GM23248 (cell line): ENCODE measurements at regions not wholly inside any gene's neighbourhood (a gene's known extent, or its start where the extent isn't known, plus 50 kb on each side); places are given as distances from the start of the nearest gene placed in this dataset.

ENCODE experiments used
- DNase-seq: peaks from one replicate; pipeline ENCODE4 v3.0.0-alpha.2; 2015
- H2AFZ ChIP-seq: fragments of 200-600 bp; sonication (generic); 2 replicates; pipeline ENCODE4 v1.6.1; 2016; ENCODE audit warnings: antibody characterized with exemption
- H3F3A ChIP-seq: fragments of 200-600 bp; sonication (generic); 2 replicates; pipeline ENCODE4 v1.6.1; 2016; ENCODE audit warnings: mild to moderate bottlenecking, antibody characterized with exemption, mixed run types; ENCODE audit not compliant: insufficient read depth
- H3K27ac ChIP-seq: fragments of 200-600 bp; sonication (generic); 2 replicates; pipeline ENCODE4 v1.5.1; 2016; ENCODE audit warnings: mild to moderate bottlenecking
- H3K27me3 ChIP-seq: fragments of 200-600 bp; sonication (generic); replicated peaks from 2 replicates; pipeline ENCODE4 v1.6.1; 2016; ENCODE audit warnings: mild to moderate bottlenecking; ENCODE audit not compliant: insufficient read depth
- H3K36me3 ChIP-seq: fragments of 200-600 bp; sonication (generic); 2 replicates; pipeline ENCODE4 v1.6.1; 2016; ENCODE audit warnings: low read depth, mild to moderate bottlenecking
- H3K4me1 ChIP-seq: fragments of 200-600 bp; sonication (generic); 2 replicates; pipeline ENCODE4 v1.6.1; 2016; ENCODE audit warnings: mild to moderate bottlenecking; ENCODE audit not compliant: insufficient read depth
- H3K4me2 ChIP-seq: fragments of 200-600 bp; sonication (generic); one replicate; pipeline ENCODE4 v1.6.1; 2016; ENCODE audit warnings: mild to moderate bottlenecking; ENCODE audit not compliant: unreplicated experiment
- H3K4me3 ChIP-seq: fragments of 200-600 bp; sonication (generic); 2 replicates; pipeline ENCODE4 v1.5.1; 2016; ENCODE audit warnings: mild to moderate bottlenecking
- H3K79me2 ChIP-seq: fragments of 200-600 bp; sonication (generic); 2 replicates; pipeline ENCODE4 v1.6.1; 2016; ENCODE audit warnings: mild to moderate bottlenecking; ENCODE audit not compliant: insufficient read depth
- H3K9ac ChIP-seq: fragments of 200-600 bp; sonication (generic); 2 replicates; pipeline ENCODE4 v1.6.1; 2016; ENCODE audit warnings: mild to moderate bottlenecking
- H3K9me2 ChIP-seq: fragments of 200-600 bp; sonication (generic); 2 replicates; pipeline ENCODE4 v1.6.1; 2016; ENCODE audit warnings: mixed run types, mild to moderate bottlenecking, moderate library complexity; ENCODE audit not compliant: insufficient read depth
- H3K9me3 ChIP-seq: fragments of 200-600 bp; sonication (generic); one replicate; pipeline ENCODE4 v1.6.1; 2017; ENCODE audit warnings: low read depth
- H4K20me1 ChIP-seq: fragments of 200-600 bp; sonication (generic); 2 replicates; pipeline ENCODE4 v1.6.0; 2016; ENCODE audit not compliant: insufficient read depth
- EZH2 ChIP-seq: fragments of 200-600 bp; sonication (generic); IDR thresholded peaks from 2 replicates; pipeline ENCODE4 v1.6.1; 2018; ENCODE audit warnings: antibody characterized with exemption, mild to moderate bottlenecking; ENCODE audit not compliant: insufficient read depth, poor library complexity, severe bottlenecking
- EZH2phosphoT487 ChIP-seq: fragments of 200-600 bp; sonication (generic); IDR thresholded peaks from 2 replicates; pipeline ENCODE4 v1.6.1; 2018; ENCODE audit warnings: antibody characterized with exemption, moderate library complexity, mild to moderate bottlenecking, low read depth; ENCODE audit not compliant: insufficient read depth
- WGBS, 2 experiments: methylation state at CpG; one replicate each; pipeline ENCODE4 v1.1.6; 2015 to 2017; ENCODE audit warnings: low lambda C conversion rate in 2 of 2, low coverage in 1 of 2; ENCODE audit errors: missing lambda C conversion rate in 2 of 2; 5-methylcytosine and 5-hydroxymethylcytosine counted together
- in situ Hi-C: fragments of 300-500 bp; cut with MboI; formaldehyde crosslinking; loops from 2 replicates; pipeline ENCODE4 v1.15.0; 2020

DNA sequence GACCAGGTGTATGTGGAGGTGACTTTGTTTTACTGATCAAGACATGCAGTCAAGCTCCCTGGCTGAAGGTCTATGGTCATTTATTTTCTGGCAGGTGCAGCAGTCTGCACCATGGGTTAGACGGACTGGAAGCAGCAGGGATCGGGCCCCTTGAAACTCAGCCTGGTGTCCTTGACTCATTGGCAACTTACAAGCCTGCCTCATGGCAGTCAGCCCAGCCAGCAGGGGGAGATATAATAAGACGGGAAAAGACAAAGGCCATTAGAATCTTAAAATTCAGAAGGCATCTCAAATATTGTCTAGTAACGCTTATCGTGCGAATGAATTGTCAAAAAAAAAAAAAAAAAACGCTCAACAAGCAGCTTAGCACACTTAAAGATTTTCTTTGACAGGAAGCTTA is 308.2 kb downstream of the EN1 start:
- Histone ChIP-seq H3K36me3 (no peaks in the 10 kb centered on the region), H3F3A (no peaks in the 10 kb centered on the region), H2AFZ (no peak overlapping the region), H3K4me2 (no peak overlapping the region), H3K4me3 (no peak overlapping the region), H4K20me1 (no peaks in the 10 kb centered on the region), H3K4me1 (no peaks in the 10 kb centered on the region), H3K9me3 (no peaks in the 10 kb centered on the region), H3K27me3 (no peaks in the 10 kb centered on the region), H3K9me2 (no peaks in the 10 kb centered on the region), H3K79me2 (no peaks in the 10 kb centered on the region), H3K27ac (no peak overlapping the region), H3K9ac (no peak overlapping the region)
- WGBS, 2 experiments, result 24 to 30% methylated on average over 7 of the region's 7 CpGs
- peak; percentile 75 for DNase-seq
- in situ Hi-C loops, result no loop called here
- TF ChIP-seq EZH2, result no peak
- no peak for TF ChIP-seq EZH2phosphoT487

DNA sequence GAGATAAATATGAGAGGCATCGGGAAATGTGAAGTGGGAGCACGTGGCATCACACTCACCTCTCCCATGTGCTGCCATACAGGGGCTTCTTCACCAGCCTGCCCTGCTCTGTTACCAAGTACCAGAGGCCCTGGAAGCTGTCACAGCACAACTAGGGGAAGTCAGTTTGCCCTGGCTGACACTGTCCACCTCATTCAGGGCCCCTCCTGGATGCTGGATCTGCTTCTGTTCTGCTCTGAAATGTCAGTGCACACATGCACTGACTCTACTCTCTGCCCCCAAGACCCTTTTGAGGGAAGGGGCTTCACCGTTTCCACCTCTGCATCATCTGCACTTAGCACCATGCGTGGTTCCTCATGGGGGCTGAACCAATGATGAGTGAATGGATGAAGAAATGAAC is 311.1 kb downstream of the EN1 start:
- Histone ChIP-seq H4K20me1 (no peaks in the 10 kb centered on the region), H3K4me3 (no peak overlapping the region), H3K27ac (no peak overlapping the region), H3K9me3 (no peaks in the 10 kb centered on the region), H2AFZ (no peak overlapping the region), H3K27me3 (no peaks in the 10 kb centered on the region; the same call in 1 of the 2 replicates), H3K36me3 (no peaks in the 10 kb centered on the region), H3K4me1 (peaks cover under 1% of the 10 kb centered on the region; the same call in 1 of the 2 replicates), H3K4me2 (no peak overlapping the region), H3K9me2 (no peaks in the 10 kb centered on the region), H3K79me2 (no peaks in the 10 kb centered on the region), H3K9ac (no peak overlapping the region), H3F3A (no peaks in the 10 kb centered on the region)
- in situ Hi-C loops, result no loop called here
- no peak for TF ChIP-seq EZH2
- TF ChIP-seq EZH2phosphoT487, result no peak
- DNase-seq, result no peak
- whole genome bisulfite sequencing, 2 experiments, result 78 to 85% methylated on average over 4 of the region's 4 CpGs

GRCh38 chr2:118535818-118536212 is 311.6 kb downstream of the EN1 start:
- peaks cover 5% of the 10 kb centered on the region; the same call in 1 of the 2 replicates for H3K4me1 ChIP-seq
- no peak overlapping the region for H2AFZ ChIP-seq
- H3K9me2 ChIP-seq, result no peaks in the 10 kb centered on the region
- H3K27me3 ChIP-seq, result no peaks in the 10 kb centered on the region; the same call in 1 of the 2 replicates
- TF ChIP-seq EZH2phosphoT487, result no peak
- TF ChIP-seq EZH2, result no peak
- in situ Hi-C loops, result no loop called here
- no peak overlapping the region for H3K27ac ChIP-seq
- no peak overlapping the region for H3K9ac ChIP-seq
- H3K36me3 ChIP-seq, result no peaks in the 10 kb centered on the region
- WGBS, 2 experiments, result 90 to 93% methylated on average over 3 of the region's 3 CpGs
- no peaks in the 10 kb centered on the region for H3F3A ChIP-seq
- H3K9me3 ChIP-seq, result no peaks in the 10 kb centered on the region
- no peaks in the 10 kb centered on the region for H3K79me2 ChIP-seq
- H3K4me3 ChIP-seq, result no peak overlapping the region
- H4K20me1 ChIP-seq, result no peaks in the 10 kb centered on the region
- DNase-seq, result no peak
- no peak overlapping the region for H3K4me2 ChIP-seq

- in situ Hi-C loops, result no loop called here
- Histone ChIP-seq H2AFZ (no peak overlapping the region), H3K4me1 (peaks cover 6% of the 10 kb centered on the region; the same call in 1 of the 2 replicates), H3K27me3 (no peaks in the 10 kb centered on the region; the same call in 1 of the 2 replicates), H4K20me1 (no peaks in the 10 kb centered on the region), H3K9ac (no peak overlapping the region), H3K9me2 (no peaks in the 10 kb centered on the region), H3K36me3 (no peaks in the 10 kb centered on the region), H3F3A (no peaks in the 10 kb centered on the region; the same call in 1 of the 2 replicates), H3K4me3 (no peak overlapping the region), H3K9me3 (no peaks in the 10 kb centered on the region), H3K79me2 (no peaks in the 10 kb centered on the region), H3K4me2 (no peak overlapping the region), H3K27ac (no peak overlapping the region)
- TF ChIP-seq EZH2 (no peak), EZH2phosphoT487 (no peak)
- 86 to 89% methylated on average over 7 of the region's 7 CpGs for WGBS, 2 experiments
- no peak for DNase-seq
Observed at GRCh38 chr2:118535171-118535817, 312.2 kb downstream of the EN1 start.
